H1 (cell line): ENCODE measurements at regions not wholly inside any gene's neighbourhood (a gene's known extent, or its start where the extent isn't known, plus 50 kb on each side); places are given as distances from the start of the nearest gene placed in this dataset.

Experiments
- CTCF ChIA-PET: fragments of 300-600 bp; sonication (Branson Sonifier 250); formaldehyde crosslinking; loops from one replicate; lab custom pipeline; 2021; ENCODE audit not compliant: partially characterized antibody; lab: Charles Lee
- POLR2A ChIA-PET: fragments of 300-600 bp; sonication (Branson Sonifier 250); formaldehyde crosslinking; loops from one replicate; lab custom pipeline; 2021; ENCODE audit warnings: inconsistent platforms; ENCODE audit not compliant: partially characterized antibody; lab: Charles Lee
- DNase-seq, 2 experiments: peaks; one replicate each; pipeline versions ENCODE4 v3.0.0 to v3.0.0-alpha.2; 2010 to 2022; ENCODE audit warnings: low spot score in 2 of 2, low read depth in 1 of 2, mixed read lengths in 1 of 2
- FAIRE-seq: peaks from 2 replicates; lab custom pipeline; 2011; peaks lifted over from hg19 to GRCh38; lab: Jason Lieb, UNC
- H2AFZ ChIP-seq: 2 replicates; pipeline ENCODE4 v1.8.1; 2012; ENCODE audit warnings: low read length, inconsistent platforms
- H2AK5ac ChIP-seq: 2 replicates; pipeline ENCODE4 v1.6.1; 2013; ENCODE audit warnings: low read depth, low read length
- H2BK120ac ChIP-seq: replicated peaks from 2 replicates; pipeline ENCODE3; 2013; ENCODE audit warnings: low read depth, low read length, inconsistent platforms
- H2BK12ac ChIP-seq: 2 replicates; pipeline ENCODE4 v1.6.1; 2013; ENCODE audit warnings: low read depth, low read length
- H2BK15ac ChIP-seq: 2 replicates; pipeline ENCODE4 v1.6.1; 2013; ENCODE audit warnings: low read length
- H2BK20ac ChIP-seq: 2 replicates; pipeline ENCODE4 v1.6.1; 2013; ENCODE audit warnings: low read length
- H2BK5ac ChIP-seq: 2 replicates; pipeline ENCODE4 v1.6.1; 2013; ENCODE audit warnings: low read depth, low read length
- H3K14ac ChIP-seq: 2 replicates; pipeline ENCODE4 v1.6.1; 2013; ENCODE audit warnings: inconsistent platforms; ENCODE audit not compliant: insufficient read length
- H3K18ac ChIP-seq: 2 replicates; pipeline ENCODE4 v1.6.1; 2013; ENCODE audit warnings: low read length; ENCODE audit errors: extremely low read depth
- H3K23ac ChIP-seq: 2 replicates; pipeline ENCODE4 v1.6.1; 2013; ENCODE audit warnings: inconsistent platforms; ENCODE audit not compliant: insufficient read length
- H3K23me2 ChIP-seq: 2 replicates; pipeline ENCODE4 v1.6.1; 2013; ENCODE audit warnings: low read depth, low read length
- H3K27ac ChIP-seq: 2 replicates; pipeline ENCODE4 v1.6.1; 2011; ENCODE audit warnings: low read depth, low read length, inconsistent platforms
- H3K27me3 ChIP-seq, 4 experiments: replicated peaks in 1 of 4; 1 replicate in 1 of 4; 2 replicates in 3 of 4; pipeline versions ENCODE4 v1.6.1 to v1.8.1; 2011 to 2013; ENCODE audit warnings: low read length in 3 of 4, mild to moderate bottlenecking in 3 of 4, inconsistent platforms in 2 of 4, mixed read lengths in 2 of 4, moderate library complexity in 1 of 4; ENCODE audit not compliant: control insufficient read depth in 3 of 4, insufficient read depth in 3 of 4; ENCODE audit errors: extremely low read depth in 1 of 4
- H3K36me3 ChIP-seq, 4 experiments: 2 replicates each; pipeline versions ENCODE4 v1.6.1 to v1.8.1; 2011 to 2013; ENCODE audit warnings: mild to moderate bottlenecking in 4 of 4, low read length in 3 of 4, moderate library complexity in 2 of 4, control low read depth in 1 of 4, inconsistent platforms in 1 of 4; ENCODE audit not compliant: insufficient read depth in 4 of 4, control insufficient read depth in 2 of 4
- H3K4ac ChIP-seq: replicated peaks from 2 replicates; pipeline ENCODE3; 2013; ENCODE audit warnings: low read length, low read depth, mixed read lengths, inconsistent platforms; ENCODE audit not compliant: insufficient read length
- H3K4me1 ChIP-seq, 4 experiments: replicated peaks in 1 of 4; 1 replicate in 1 of 4; 2 replicates in 3 of 4; pipeline versions ENCODE4 v1.6.1 to v1.8.1; 2011 to 2013; ENCODE audit warnings: low read length in 3 of 4, inconsistent platforms in 2 of 4, mixed read lengths in 1 of 4; ENCODE audit not compliant: insufficient read depth in 4 of 4, control insufficient read depth in 3 of 4
- H3K4me2 ChIP-seq, 2 experiments: 2 replicates each; pipeline versions ENCODE4 v1.6.1 to v1.8.1; 2011 to 2013; ENCODE audit warnings: low read depth in 2 of 2, low read length in 2 of 2, control low read depth in 1 of 2, inconsistent platforms in 1 of 2, mild to moderate bottlenecking in 1 of 2; ENCODE audit not compliant: insufficient read depth in 1 of 2
- H3K4me3 ChIP-seq, 4 experiments: fragments of 200-600, 300-600 bp in 1 of 4; sonication (generic), shearing (Covaris generic), sonication (Bioruptor Twin) in 1 of 4; 2 replicates each; pipeline versions ENCODE4 v1.5.1 to v1.8.1; 2011 to 2016; ENCODE audit warnings: low read length in 4 of 4, low read depth in 3 of 4, control low read depth in 2 of 4, inconsistent platforms in 2 of 4, mild to moderate bottlenecking in 2 of 4, mixed read lengths in 1 of 4, moderate library complexity in 1 of 4; ENCODE audit not compliant: insufficient read depth in 2 of 4; ENCODE audit errors: extremely low read depth in 1 of 4
- H3K56ac ChIP-seq: replicated peaks from 2 replicates; pipeline ENCODE3; 2013; ENCODE audit warnings: low read depth, mild to moderate bottlenecking, mixed read lengths, low read length, inconsistent platforms; ENCODE audit not compliant: insufficient read length
- H3K79me1 ChIP-seq: 2 replicates; pipeline ENCODE4 v1.6.1; 2013; ENCODE audit warnings: low read depth, low read length, control low read depth
- H3K79me2 ChIP-seq, 2 experiments: 2 replicates each; pipeline versions ENCODE4 v1.6.1 to v1.8.1; 2012 to 2013; ENCODE audit warnings: low read length in 2 of 2, mild to moderate bottlenecking in 2 of 2, inconsistent platforms in 1 of 2; ENCODE audit not compliant: insufficient read depth in 2 of 2, control insufficient read depth in 1 of 2
- H3K9ac ChIP-seq, 4 experiments: replicated peaks in 1 of 4; 1 replicate in 1 of 4; 2 replicates in 3 of 4; pipeline versions ENCODE4 v1.6.1 to v1.8.1; 2011 to 2013; ENCODE audit warnings: low read depth in 3 of 4, low read length in 3 of 4, control low read depth in 2 of 4, mild to moderate bottlenecking in 2 of 4, moderate library complexity in 2 of 4, inconsistent platforms in 1 of 4; ENCODE audit errors: extremely low read depth in 1 of 4
- H3K9me3 ChIP-seq, 2 experiments: 2 replicates each; pipeline versions ENCODE4 v1.6.1 to v1.8.1; 2012 to 2013; ENCODE audit warnings: mild to moderate bottlenecking in 2 of 2, moderate library complexity in 2 of 2, control low read depth in 1 of 2, inconsistent platforms in 1 of 2, low read depth in 1 of 2, low read length in 1 of 2, mixed read lengths in 1 of 2; ENCODE audit not compliant: insufficient read depth in 2 of 2
- H4K20me1 ChIP-seq, 2 experiments: replicated peaks in 1 of 2; 2 replicates each; pipeline versions ENCODE3 to v1.8.1; 2011 to 2013; ENCODE audit warnings: inconsistent platforms in 2 of 2, low read length in 2 of 2, mild to moderate bottlenecking in 1 of 2; ENCODE audit not compliant: insufficient read depth in 2 of 2, control insufficient read depth in 1 of 2
- H4K5ac ChIP-seq: 2 replicates; pipeline ENCODE4 v1.6.1; 2013; ENCODE audit warnings: low read length, low read depth, mixed read lengths, inconsistent platforms; ENCODE audit not compliant: insufficient read length
- H4K8ac ChIP-seq: 2 replicates; pipeline ENCODE4 v1.8.0; 2013; ENCODE audit warnings: mild to moderate bottlenecking, moderate library complexity, low read length, inconsistent platforms; ENCODE audit not compliant: insufficient read depth; ENCODE audit errors: extremely low read depth
- H4K91ac ChIP-seq: replicated peaks from 2 replicates; pipeline ENCODE3; 2013; ENCODE audit warnings: low read length, mixed read lengths, inconsistent platforms; ENCODE audit not compliant: insufficient read length
- WGBS, 2 experiments: shearing (Covaris generic) in 1 of 2; methylation state at CpG; one replicate each; pipeline versions ENCODE4 v1.1.6 to v1.1.7; 2013 to 2015; ENCODE audit warnings: low lambda C conversion rate in 2 of 2, mixed read lengths in 2 of 2, inconsistent platforms in 1 of 2, low coverage in 1 of 2, missing lambda C conversion rate in 1 of 2; ENCODE audit not compliant: insufficient replicate concordance in 2 of 2, insufficient coverage in 1 of 2, insufficient read length in 1 of 2; ENCODE audit errors: extremely low coverage in 1 of 2, missing lambda C conversion rate in 1 of 2; 5-methylcytosine and 5-hydroxymethylcytosine counted together

DNA sequence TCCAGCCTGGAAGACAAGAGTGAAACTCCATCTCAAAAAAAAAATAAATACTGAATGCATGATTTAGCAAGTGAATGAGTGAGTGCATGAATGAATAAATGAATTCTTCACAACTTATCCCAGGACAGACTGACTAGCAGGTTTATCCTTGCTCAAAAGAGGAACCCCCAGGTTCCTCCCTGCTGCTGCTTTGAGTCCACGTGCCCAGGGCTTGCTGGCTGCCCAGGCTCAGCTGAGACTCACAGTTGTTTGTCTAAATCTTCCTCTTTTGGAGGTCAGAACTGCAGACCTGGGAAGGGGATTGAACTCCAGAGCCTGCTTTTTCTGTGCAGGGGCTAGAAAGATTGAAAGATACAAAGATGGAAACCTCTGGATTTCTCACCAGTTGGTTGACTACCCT is 117.4 kb upstream of the TMEM45B start:
- Histone ChIP-seq H3K4me3 (no peak overlapping the region), H3K9me3 (no peaks in the 10 kb centered on the region), H4K20me1 (no peaks in the 10 kb centered on the region), H3K23me2 (peaks cover 2% of the 10 kb centered on the region; the same call in 1 of the 2 replicates), H3K14ac (no peak overlapping the region), H3K36me3 (no peaks in the 10 kb centered on the region), H3K23ac (no peak overlapping the region), H2BK5ac (no peak overlapping the region), H3K4me1 (peaks cover 0 to 3% (median 1%) of the 10 kb centered on the region in 4 experiments; a peak in 2 of 7 replicates), H3K56ac (no peak overlapping the region), H2AK5ac (no peak overlapping the region), H2AFZ (no peak overlapping the region), H2BK12ac (no peak overlapping the region), H2BK120ac (no peak overlapping the region), H3K18ac (no peak overlapping the region), H4K8ac (no peak overlapping the region), H2BK20ac (no peak overlapping the region), H3K9ac (no peak overlapping the region), H3K79me2 (no peaks in the 10 kb centered on the region), H2BK15ac (no peak overlapping the region), H3K79me1 (no peaks in the 10 kb centered on the region), H4K5ac (no peak overlapping the region), H3K27me3 (peaks cover 0 to 4% (median 3%) of the 10 kb centered on the region in 4 experiments; a peak in 3 of 7 replicates), H3K4ac (no peak overlapping the region), H3K4me2 (no peak overlapping the region), H4K91ac (no peak overlapping the region), H3K27ac (no peak overlapping the region)
- POLR2A ChIA-PET = no interaction called here
- WGBS, 2 experiments = 40% methylated on average over 1 of the region's 1 CpG; no CpG with 5 or more reads in 1 of the 2 experiments
- CTCF ChIA-PET = interaction anchor here (1.0 to 9.0 kb wide), 7 partner anchors 21 to 334 kb away, joined by 3 to 91 read pairs (median 10); no protein-coding TSS in a partner anchor
- DNase-seq (no peak), FAIRE-seq (no peak)
